ENCODE measurements at regions not wholly inside any gene's neighbourhood (a gene's known extent, or its start where the extent isn't known, plus 50 kb on each side); places are given as distances from the start of the nearest gene placed in this dataset.
"Not testable (repeated sequence)": the region's sequence is repeated elsewhere in the genome, so short reads cannot be mapped to it uniquely, and the experiment has no call there.

GRCh38 chr10:32217216-32217615 is 129.7 kb downstream of the EPC1 start:
- H3K9me3 ChIP-seq = no peaks in the 10 kb centered on the region
- H3K36me3 ChIP-seq = no peaks in the 10 kb centered on the region
- TF ChIP-seq, protein P1, sequence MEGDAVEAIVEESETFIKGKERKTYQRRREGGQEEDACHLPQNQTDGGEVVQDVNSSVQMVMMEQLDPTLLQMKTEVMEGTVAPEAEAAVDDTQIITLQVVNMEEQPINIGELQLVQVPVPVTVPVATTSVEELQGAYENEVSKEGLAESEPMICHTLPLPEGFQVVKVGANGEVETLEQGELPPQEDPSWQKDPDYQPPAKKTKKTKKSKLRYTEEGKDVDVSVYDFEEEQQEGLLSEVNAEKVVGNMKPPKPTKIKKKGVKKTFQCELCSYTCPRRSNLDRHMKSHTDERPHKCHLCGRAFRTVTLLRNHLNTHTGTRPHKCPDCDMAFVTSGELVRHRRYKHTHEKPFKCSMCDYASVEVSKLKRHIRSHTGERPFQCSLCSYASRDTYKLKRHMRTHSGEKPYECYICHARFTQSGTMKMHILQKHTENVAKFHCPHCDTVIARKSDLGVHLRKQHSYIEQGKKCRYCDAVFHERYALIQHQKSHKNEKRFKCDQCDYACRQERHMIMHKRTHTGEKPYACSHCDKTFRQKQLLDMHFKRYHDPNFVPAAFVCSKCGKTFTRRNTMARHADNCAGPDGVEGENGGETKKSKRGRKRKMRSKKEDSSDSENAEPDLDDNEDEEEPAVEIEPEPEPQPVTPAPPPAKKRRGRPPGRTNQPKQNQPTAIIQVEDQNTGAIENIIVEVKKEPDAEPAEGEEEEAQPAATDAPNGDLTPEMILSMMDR (IDR thresholded peaks at IDR 0.05) = no peak
- H3K27me3 ChIP-seq (ENCODE audit: low read depth) = no peaks in the 10 kb centered on the region
- ATAC-seq (no peak), DNase-seq (no peak)
- intact Hi-C loops (cut with DNase I) = no loop called here
- H3K27ac ChIP-seq = no peak overlapping the region
- no peak overlapping the region for H3K4me3 ChIP-seq
- H3K4me1 ChIP-seq = no peaks in the 10 kb centered on the region

GRCh38 chr10:32213838-32214237 is 133.1 kb downstream of the EPC1 start:
- H3K4me3 ChIP-seq; intact Hi-C loops (cut with DNase I); H3K27ac ChIP-seq; H3K27me3 ChIP-seq (ENCODE audit: low read depth); H3K4me1 ChIP-seq; ATAC-seq; DNase-seq; H3K36me3 ChIP-seq; H3K9me3 ChIP-seq: not testable (repeated sequence)

DNA sequence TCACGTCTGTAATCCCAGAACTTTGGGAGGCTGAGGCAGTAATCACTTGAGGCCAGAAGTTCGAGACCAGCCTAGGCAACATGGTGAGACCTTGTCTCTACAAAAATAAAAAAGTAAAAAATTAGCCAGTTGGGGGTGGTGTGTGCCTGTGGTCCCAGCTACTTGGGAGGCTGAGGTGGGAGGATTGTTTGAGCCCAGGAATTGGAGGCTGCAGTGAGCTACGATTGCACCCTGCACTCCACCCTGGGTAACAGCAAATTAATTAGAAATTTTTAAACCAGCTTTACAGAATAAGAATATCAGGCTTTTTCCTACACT is 136.0 kb downstream of the EPC1 start:
- TF ChIP-seq, protein P1 (IDR thresholded peaks at IDR 0.05) = no peak
- H3K9me3 ChIP-seq = no peaks in the 10 kb centered on the region
- ATAC-seq (no peak), DNase-seq (no peak)
- H3K36me3 ChIP-seq = no peaks in the 10 kb centered on the region
- H3K4me3 ChIP-seq = no peak overlapping the region
- intact Hi-C loops (cut with DNase I) = no loop called here
- no peaks in the 10 kb centered on the region for H3K4me1 ChIP-seq
- H3K27me3 ChIP-seq (ENCODE audit: low read depth) = no peaks in the 10 kb centered on the region
- no peak overlapping the region for H3K27ac ChIP-seq

- intact Hi-C loops (cut with DNase I) = no loop called here
- H3K27ac ChIP-seq = no peak overlapping the region
- peak; percentile 69 to 71 for ATAC-seq
- H3K4me1 ChIP-seq = no peaks in the 10 kb centered on the region
- no peak for DNase-seq
- H3K36me3 ChIP-seq = no peaks in the 10 kb centered on the region
- TF ChIP-seq, protein P1 (IDR thresholded peaks at IDR 0.05) = peak; percentile 45
- H3K4me3 ChIP-seq = no peak overlapping the region
- H3K27me3 ChIP-seq (ENCODE audit: low read depth) = no peaks in the 10 kb centered on the region
- no peaks in the 10 kb centered on the region for H3K9me3 ChIP-seq
These were observed 136.5 kb downstream of the EPC1 start for GRCh38 chr10:32210306-32211045.

GRCh38 chr10:32208005-32208404 is 139.0 kb downstream of the EPC1 start:
- H3K9me3 ChIP-seq; DNase-seq; H3K36me3 ChIP-seq; H3K27me3 ChIP-seq (ENCODE audit: low read depth); H3K27ac ChIP-seq; H3K4me1 ChIP-seq; ATAC-seq; H3K4me3 ChIP-seq; intact Hi-C loops (cut with DNase I): not testable (repeated sequence)

DNA sequence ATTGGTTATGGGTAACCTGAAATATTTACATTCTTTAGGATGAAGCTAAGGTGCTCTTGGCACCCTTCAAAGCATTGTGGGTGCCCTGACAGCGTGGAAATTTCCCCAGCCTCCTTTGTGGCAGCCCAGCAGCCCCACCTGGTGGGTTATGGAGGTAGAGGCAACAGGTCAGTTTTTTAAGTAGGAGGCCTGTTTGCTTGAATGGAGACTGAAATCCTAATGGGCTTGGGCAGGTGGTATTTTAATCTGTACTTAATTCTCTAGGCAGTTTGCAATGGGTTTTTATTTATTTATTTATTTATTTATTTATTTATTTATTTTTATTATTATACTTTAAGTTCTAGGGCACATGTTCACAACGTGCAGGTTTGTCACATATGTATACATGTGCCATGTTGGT is 139.4 kb downstream of the EPC1 start:
- no peaks in the 10 kb centered on the region for H3K36me3 ChIP-seq
- DNase-seq (peak; percentile 62), ATAC-seq (peak; percentile 80 to 82)
- H3K4me3 ChIP-seq = no peak overlapping the region
- no peak overlapping the region for H3K27ac ChIP-seq
- TF ChIP-seq, protein P1 (IDR thresholded peaks at IDR 0.05) = peak; percentile 67
- no peaks in the 10 kb centered on the region for H3K4me1 ChIP-seq
- H3K9me3 ChIP-seq = no peaks in the 10 kb centered on the region
- H3K27me3 ChIP-seq (ENCODE audit: low read depth) = no peaks in the 10 kb centered on the region
- intact Hi-C loops (cut with DNase I) = no loop called here
